ENCODE measurements at regions not wholly inside any gene's neighbourhood (a gene's known extent, or its start where the extent isn't known, plus 50 kb on each side); places are given as distances from the start of the nearest gene placed in this dataset.

- no peaks in the 10 kb centered on the region for H3K4me1 ChIP-seq
- TF ChIP-seq, protein P1, sequence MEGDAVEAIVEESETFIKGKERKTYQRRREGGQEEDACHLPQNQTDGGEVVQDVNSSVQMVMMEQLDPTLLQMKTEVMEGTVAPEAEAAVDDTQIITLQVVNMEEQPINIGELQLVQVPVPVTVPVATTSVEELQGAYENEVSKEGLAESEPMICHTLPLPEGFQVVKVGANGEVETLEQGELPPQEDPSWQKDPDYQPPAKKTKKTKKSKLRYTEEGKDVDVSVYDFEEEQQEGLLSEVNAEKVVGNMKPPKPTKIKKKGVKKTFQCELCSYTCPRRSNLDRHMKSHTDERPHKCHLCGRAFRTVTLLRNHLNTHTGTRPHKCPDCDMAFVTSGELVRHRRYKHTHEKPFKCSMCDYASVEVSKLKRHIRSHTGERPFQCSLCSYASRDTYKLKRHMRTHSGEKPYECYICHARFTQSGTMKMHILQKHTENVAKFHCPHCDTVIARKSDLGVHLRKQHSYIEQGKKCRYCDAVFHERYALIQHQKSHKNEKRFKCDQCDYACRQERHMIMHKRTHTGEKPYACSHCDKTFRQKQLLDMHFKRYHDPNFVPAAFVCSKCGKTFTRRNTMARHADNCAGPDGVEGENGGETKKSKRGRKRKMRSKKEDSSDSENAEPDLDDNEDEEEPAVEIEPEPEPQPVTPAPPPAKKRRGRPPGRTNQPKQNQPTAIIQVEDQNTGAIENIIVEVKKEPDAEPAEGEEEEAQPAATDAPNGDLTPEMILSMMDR (IDR thresholded peaks at IDR 0.05), result no peak
- DNase-seq, result no peak
- H3K36me3 ChIP-seq, result no peaks in the 10 kb centered on the region
- H3K4me3 ChIP-seq, result no peak overlapping the region
- H3K9me3 ChIP-seq, result no peaks in the 10 kb centered on the region
- no peaks in the 10 kb centered on the region for H3K27me3 ChIP-seq
- intact Hi-C loops (cut with DNase I), result no loop called here
- no peak overlapping the region for H3K27ac ChIP-seq
- no peak overlapping the region for H3K9ac ChIP-seq (ENCODE audit: low read depth in 2 of 2, low read length in 2 of 2)
Observed at GRCh38 chr5:57412680-57413079, 69.9 kb downstream of the ACTBL2 start.

- Histone ChIP-seq H3K4me1 (no peaks in the 10 kb centered on the region), H3K27ac (no peak overlapping the region), H3K27me3 (no peaks in the 10 kb centered on the region), H3K36me3 (no peaks in the 10 kb centered on the region), H3K9ac (ENCODE audit: low read depth in 2 of 2, low read length in 2 of 2) (no peak overlapping the region), H3K4me3 (no peak overlapping the region), H3K9me3 (no peaks in the 10 kb centered on the region)
- DNase-seq, result no peak
- TF ChIP-seq, protein P1 (IDR thresholded peaks at IDR 0.05), result no peak
- intact Hi-C loops (cut with DNase I), result no loop called here
Observed at GRCh38 chr5:57411982-57412381, 70.6 kb downstream of the ACTBL2 start.

GRCh38 chr5:57410374-57411320 is 72.0 kb downstream of the ACTBL2 start:
- Histone ChIP-seq H3K27me3 (no peaks in the 10 kb centered on the region), H3K4me1 (no peaks in the 10 kb centered on the region), H3K27ac (no peak overlapping the region), H3K9me3 (no peaks in the 10 kb centered on the region), H3K36me3 (no peaks in the 10 kb centered on the region), H3K9ac (ENCODE audit: low read depth in 2 of 2, low read length in 2 of 2) (no peak overlapping the region), H3K4me3 (no peak overlapping the region)
- no peak for DNase-seq
- intact Hi-C loops (cut with DNase I), result no loop called here
- TF ChIP-seq, protein P1 (IDR thresholded peaks at IDR 0.05), result no peak

- no peaks in the 10 kb centered on the region for H3K36me3 ChIP-seq
- H3K9me3 ChIP-seq, result no peaks in the 10 kb centered on the region
- H3K4me3 ChIP-seq, result no peak overlapping the region
- H3K9ac ChIP-seq (ENCODE audit: low read depth in 2 of 2, low read length in 2 of 2), result no peak overlapping the region
- no peaks in the 10 kb centered on the region for H3K27me3 ChIP-seq
- no peaks in the 10 kb centered on the region for H3K4me1 ChIP-seq
- no peak overlapping the region for H3K27ac ChIP-seq
- intact Hi-C loops (cut with DNase I), result no loop called here
- TF ChIP-seq, protein P1 (IDR thresholded peaks at IDR 0.05), result no peak
- DNase-seq, result no peak
Observed at GRCh38 chr5:57408714-57409113, 73.9 kb downstream of the ACTBL2 start.

DNA sequence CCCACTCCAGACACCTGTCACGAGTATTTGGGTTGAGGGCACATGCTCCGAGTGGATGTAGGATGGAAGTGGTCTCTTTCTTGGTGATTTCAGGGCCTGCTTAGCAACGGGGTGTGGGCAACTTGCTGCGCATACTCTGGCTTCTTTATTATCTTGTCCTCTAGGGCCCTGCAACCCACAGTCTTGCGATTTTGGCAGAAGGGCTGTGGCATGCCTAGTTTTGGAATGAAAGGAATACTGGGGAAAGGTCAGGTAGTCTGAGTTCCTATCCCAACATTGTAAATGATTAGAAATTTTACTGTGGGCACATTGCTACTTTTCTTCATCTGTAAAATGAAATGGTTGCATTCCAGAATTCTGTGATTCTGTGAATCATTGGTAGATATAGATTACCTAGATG is 74.3 kb downstream of the ACTBL2 start:
- intact Hi-C loops (cut with DNase I), result no loop called here
- no peaks in the 10 kb centered on the region for H3K36me3 ChIP-seq
- TF ChIP-seq, protein P1 (IDR thresholded peaks at IDR 0.05), result no peak
- H3K27ac ChIP-seq, result no peak overlapping the region
- no peak overlapping the region for H3K4me3 ChIP-seq
- no peaks in the 10 kb centered on the region for H3K9me3 ChIP-seq
- no peak for DNase-seq
- no peak overlapping the region for H3K9ac ChIP-seq (ENCODE audit: low read depth in 2 of 2, low read length in 2 of 2)
- no peaks in the 10 kb centered on the region for H3K4me1 ChIP-seq
- no peaks in the 10 kb centered on the region for H3K27me3 ChIP-seq
